HCT116 (cell line): ENCODE measurements at regions not wholly inside any gene's neighbourhood (a gene's known extent, or its start where the extent isn't known, plus 50 kb on each side); places are given as distances from the start of the nearest gene placed in this dataset.
A peak's percentile ranks its signal among the peaks of the same experiment; 100 is the strongest.

Source experiments
- ATAC-seq: fragments of 200-7000 bp; cut with Tn5 transposase; 2 replicates; pipeline ENCODE4 v1.9.1; 2020; ENCODE audit warnings: mild to moderate bottlenecking, moderate library complexity
- BruUV-seq: library from RNA; stranded (reverse); fragments of 400-500 nt; replicated peaks from 2 replicates; lab custom pipeline; 2021; lab: Mats Ljungman, UMichigan
- CTCF ChIA-PET: fragments of 300-600 bp; sonication (Branson Sonifier 250); formaldehyde crosslinking; loops from one replicate; lab custom pipeline; 2021; ENCODE audit warnings: antibody characterized with exemption; lab: Charles Lee
- POLR2A ChIA-PET: fragments of 300-600, 350-600 bp; sonication (Branson Sonifier 250); formaldehyde crosslinking; loops from one replicate; lab custom pipeline; 2021; ENCODE audit warnings: antibody characterized with exemption; lab: Charles Lee
- RAD21 ChIA-PET, 2 experiments: fragments of 300-600 bp; sonication (Branson Sonifier 250); formaldehyde crosslinking; loops; one replicate each; lab custom pipeline; 2023; ENCODE audit warnings: low total read pairs in 2 of 2; ENCODE audit not compliant: uncharacterized antibody in 2 of 2, unreplicated experiment in 2 of 2, low non-redundant PET in 1 of 2; lab: Charles Lee
- DNase-seq: peaks from one replicate; pipeline ENCODE4 v3.0.0-alpha.2; 2010; ENCODE audit warnings: low read depth, low spot score
- H2AFZ ChIP-seq: fragments of 200-600 bp; shearing (Covaris generic), sonication (generic); 2 replicates; pipeline ENCODE4 v1.6.1; 2017; ENCODE audit warnings: low read depth, mixed run types, mixed read lengths, antibody characterized with exemption, low read length; ENCODE audit not compliant: poor library complexity, severe bottlenecking
- H3K27ac ChIP-seq: 2 replicates; pipeline ENCODE4 v1.5.1; 2012; ENCODE audit warnings: low read depth, low read length
- H3K27me3 ChIP-seq: fragments of 200-600 bp; sonication (generic); 2 replicates; pipeline ENCODE4 v1.6.1; 2016; ENCODE audit warnings: mixed run types, low read length, mixed read lengths; ENCODE audit not compliant: insufficient read depth
- H3K36me3 ChIP-seq, 2 experiments: fragments of 200-500 bp in 1 of 2; fragments of 200-600 bp in 1 of 2; sonication (Bioruptor generic) in 1 of 2; sonication (generic) in 1 of 2; 2 replicates each; pipeline versions ENCODE4 v1.5.1 to v1.6.1; 2014 to 2016; ENCODE audit warnings: low read length in 2 of 2, inconsistent platforms in 1 of 2, mixed read lengths in 1 of 2, mixed run types in 1 of 2; ENCODE audit not compliant: insufficient read depth in 2 of 2, control insufficient read depth in 1 of 2
- H3K4me1 ChIP-seq, 2 experiments: fragments of 200-600 bp in 1 of 2; sonication (generic) in 1 of 2; 2 replicates each; pipeline versions ENCODE4 v1.5.1 to v1.6.1; 2012 to 2017; ENCODE audit warnings: low read length in 2 of 2, inconsistent platforms in 1 of 2, mild to moderate bottlenecking in 1 of 2, mixed read lengths in 1 of 2, mixed run types in 1 of 2, moderate library complexity in 1 of 2; ENCODE audit not compliant: insufficient read depth in 2 of 2, control insufficient read depth in 1 of 2
- H3K4me2 ChIP-seq: fragments of 200-600 bp; sonication (generic); 2 replicates; pipeline ENCODE4 v1.6.1; 2017; ENCODE audit warnings: mixed run types, low read length, mixed read lengths
- H3K4me3 ChIP-seq, 2 experiments: fragments of 200-600 bp in 1 of 2; sonication (generic) in 1 of 2; replicated peaks in 1 of 2; 2 replicates each; pipeline ENCODE4 v1.5.1; 2011 to 2016; ENCODE audit warnings: low read length in 2 of 2, control low read depth in 1 of 2, low read depth in 1 of 2, mild to moderate bottlenecking in 1 of 2, mixed read lengths in 1 of 2, mixed run types in 1 of 2
- H3K79me2 ChIP-seq: fragments of 200-600 bp; sonication (generic); 2 replicates; pipeline ENCODE4 v1.6.1; 2017; ENCODE audit warnings: mild to moderate bottlenecking, mixed run types, low read length, moderate library complexity, mixed read lengths; ENCODE audit not compliant: insufficient read depth
- H3K9ac ChIP-seq: fragments of 200-600 bp; sonication (generic); 2 replicates; pipeline ENCODE4 v1.6.1; 2016; ENCODE audit warnings: low read length, mixed read lengths
- H3K9me2 ChIP-seq: fragments of 200-600 bp; sonication (generic), shearing (Covaris generic); 2 replicates; pipeline ENCODE4 v1.6.1; 2017; ENCODE audit warnings: mixed run types, mild to moderate bottlenecking, moderate library complexity; ENCODE audit not compliant: insufficient read depth
- H3K9me3 ChIP-seq, 2 experiments: fragments of 200-500 bp in 1 of 2; fragments of 200-600 bp in 1 of 2; sonication (Bioruptor generic) in 1 of 2; sonication (generic) in 1 of 2; 2 replicates each; pipeline ENCODE4 v1.6.1; 2014 to 2017; ENCODE audit warnings: low read length in 2 of 2, mixed read lengths in 2 of 2, inconsistent platforms in 1 of 2, low read depth in 1 of 2, mild to moderate bottlenecking in 1 of 2, mixed run types in 1 of 2, moderate library complexity in 1 of 2; ENCODE audit not compliant: control insufficient read depth in 1 of 2, insufficient read depth in 1 of 2
- H4K20me1 ChIP-seq: fragments of 200-600 bp; sonication (generic), shearing (Covaris generic); 2 replicates; pipeline ENCODE4 v1.6.1; 2017; ENCODE audit warnings: mixed run types, mild to moderate bottlenecking, moderate library complexity; ENCODE audit not compliant: insufficient read depth
- CBX3 ChIP-seq: IDR thresholded peaks from 2 replicates; pipeline ENCODE4 v1.6.1; 2012; ENCODE audit warnings: low read depth
- EGR1 ChIP-seq: IDR thresholded peaks from 2 replicates; pipeline ENCODE4 v1.6.1; 2012; ENCODE audit warnings: low read depth
- ELF1 ChIP-seq: IDR thresholded peaks from 2 replicates; pipeline ENCODE4 v1.6.1; 2012; ENCODE audit warnings: low read depth, borderline replicate concordance
- FOSL1 ChIP-seq: IDR thresholded peaks from 2 replicates; pipeline ENCODE4 v1.6.1; 2012; ENCODE audit warnings: low read depth
- JUND ChIP-seq: IDR thresholded peaks from 2 replicates; pipeline ENCODE4 v1.6.1; 2012
- POLR2AphosphoS5 ChIP-seq: IDR thresholded peaks from 2 replicates; pipeline ENCODE4 v1.6.1; 2011; ENCODE audit warnings: mild to moderate bottlenecking, low read depth, low read length, moderate library complexity
- REST ChIP-seq: IDR thresholded peaks from 2 replicates; pipeline ENCODE4 v1.6.1; 2012; ENCODE audit warnings: low read depth
- SIN3A ChIP-seq: IDR thresholded peaks from 2 replicates; pipeline ENCODE4 v1.6.1; 2012; ENCODE audit warnings: low read depth
- SP1 ChIP-seq: IDR thresholded peaks from 2 replicates; pipeline ENCODE4 v1.6.1; 2012; ENCODE audit warnings: low read depth
- ZFX ChIP-seq: fragments of 450-650 bp; IDR thresholded peaks from 2 replicates; pipeline ENCODE4 v1.6.1; 2017
- intact Hi-C: fragments of 100-400 bp; cut with micrococcal nuclease; formaldehyde crosslinking; loops from 2 replicates; pipeline ENCODE4 v1.10.0; 2022
- TF ChIP-seq, protein P1 (sequence below), 3 experiments: fragments of 200-600 bp in 1 of 3; sonication (generic) in 1 of 3; IDR thresholded peaks in 2 of 3; conservative IDR thresholded peaks in 1 of 3; 2 replicates each; pipeline ENCODE4 v1.5.1; 2012 to 2017; ENCODE audit warnings: low read depth in 2 of 3, low read length in 2 of 3, antibody characterized with exemption in 1 of 3, borderline replicate concordance in 1 of 3, control low read depth in 1 of 3, mild to moderate bottlenecking in 1 of 3, mixed read lengths in 1 of 3, mixed run types in 1 of 3, moderate library complexity in 1 of 3; ENCODE audit not compliant: insufficient read depth in 1 of 3

DNA sequence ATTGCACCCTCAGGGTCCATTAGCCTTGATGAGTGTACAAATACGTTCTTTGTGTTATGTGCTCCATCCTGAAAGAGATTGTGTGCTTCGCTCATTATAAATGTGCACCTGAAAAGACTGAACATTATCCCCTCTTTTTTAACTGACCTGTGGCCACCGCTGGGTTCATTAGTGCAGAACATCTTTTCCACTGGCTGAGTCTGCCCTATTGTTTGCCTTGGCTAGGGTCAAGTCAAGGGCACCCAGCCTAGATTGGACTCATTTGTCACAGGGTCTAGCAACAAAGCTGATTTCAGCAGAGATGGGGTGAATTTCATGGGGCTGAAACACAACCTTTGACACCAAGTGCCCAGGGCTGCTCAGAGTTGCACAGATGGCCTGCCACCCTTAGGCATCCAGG lies 764.1 kb upstream of the ARRDC3 start (continued):
- no peak for TF ChIP-seq REST

DNA sequence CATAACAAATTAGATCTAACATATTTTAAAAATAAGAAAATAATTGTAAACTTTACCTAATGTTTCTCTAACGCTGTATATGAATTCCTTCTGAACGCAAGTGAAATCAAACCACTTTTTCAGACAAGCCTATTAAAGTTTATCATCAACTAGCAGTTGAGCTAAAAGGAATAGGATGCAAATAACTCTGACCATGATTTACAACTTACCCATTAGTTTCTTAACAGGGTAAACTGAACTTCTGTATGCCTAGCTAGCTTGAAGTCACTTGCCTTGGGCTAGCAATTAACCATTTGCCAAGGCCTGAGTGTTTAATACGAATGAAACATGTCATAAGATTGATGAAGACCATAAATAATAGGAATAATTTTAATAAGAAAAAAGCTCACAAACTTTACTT lies 762.7 kb upstream of the ARRDC3 start:
- no TSS peak for BruUV-seq
- no peaks in the 10 kb centered on the region for H3K9me3 ChIP-seq
- POLR2A ChIA-PET = no interaction called here

More for the DNA sequence above, 762.7 kb upstream of the ARRDC3 start:
- no peaks in the 10 kb centered on the region; the same call in 1 of the 2 replicates for H3K9me2 ChIP-seq
- no peaks in the 10 kb centered on the region for H3K27me3 ChIP-seq
- H3K79me2 ChIP-seq = no peaks in the 10 kb centered on the region
- no peak for TF ChIP-seq CBX3
- no peak for TF ChIP-seq ELF1
- no peak for TF ChIP-seq SIN3A
- no peak for TF ChIP-seq POLR2AphosphoS5
- TF ChIP-seq ZFX = no peak
- no peak for TF ChIP-seq JUND
- TF ChIP-seq EGR1 = no peak
- TF ChIP-seq, protein P1, sequence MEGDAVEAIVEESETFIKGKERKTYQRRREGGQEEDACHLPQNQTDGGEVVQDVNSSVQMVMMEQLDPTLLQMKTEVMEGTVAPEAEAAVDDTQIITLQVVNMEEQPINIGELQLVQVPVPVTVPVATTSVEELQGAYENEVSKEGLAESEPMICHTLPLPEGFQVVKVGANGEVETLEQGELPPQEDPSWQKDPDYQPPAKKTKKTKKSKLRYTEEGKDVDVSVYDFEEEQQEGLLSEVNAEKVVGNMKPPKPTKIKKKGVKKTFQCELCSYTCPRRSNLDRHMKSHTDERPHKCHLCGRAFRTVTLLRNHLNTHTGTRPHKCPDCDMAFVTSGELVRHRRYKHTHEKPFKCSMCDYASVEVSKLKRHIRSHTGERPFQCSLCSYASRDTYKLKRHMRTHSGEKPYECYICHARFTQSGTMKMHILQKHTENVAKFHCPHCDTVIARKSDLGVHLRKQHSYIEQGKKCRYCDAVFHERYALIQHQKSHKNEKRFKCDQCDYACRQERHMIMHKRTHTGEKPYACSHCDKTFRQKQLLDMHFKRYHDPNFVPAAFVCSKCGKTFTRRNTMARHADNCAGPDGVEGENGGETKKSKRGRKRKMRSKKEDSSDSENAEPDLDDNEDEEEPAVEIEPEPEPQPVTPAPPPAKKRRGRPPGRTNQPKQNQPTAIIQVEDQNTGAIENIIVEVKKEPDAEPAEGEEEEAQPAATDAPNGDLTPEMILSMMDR (IDR thresholded peaks at IDR 0.05 in 2 of 3, conservative IDR thresholded peaks at IDR 0.05 in 1 of 3; ENCODE audit: borderline replicate concordance in 1 of 3, insufficient read depth in 1 of 3, low read depth in 2 of 3, low read length in 2 of 3) = no peak
- no peak for TF ChIP-seq SP1
- TF ChIP-seq REST = no peak
- no peak for TF ChIP-seq FOSL1
- ATAC-seq = no peak
- H4K20me1 ChIP-seq = no peaks in the 10 kb centered on the region
- CTCF ChIA-PET = interaction anchor here (1.3 kb wide), 1 partner anchor 504 kb away, joined by 4 read pairs; no protein-coding TSS in a partner anchor
- no peak for DNase-seq
- RAD21 ChIA-PET = no interaction called here
- no peak overlapping the region for H3K9ac ChIP-seq
- H3K27ac ChIP-seq = no peak overlapping the region
- no peak overlapping the region for H3K4me3 ChIP-seq
- H3K4me2 ChIP-seq = no peak overlapping the region
- peak overlapping the region; percentile 13 for H2AFZ ChIP-seq
- no peaks in the 10 kb centered on the region for H3K4me1 ChIP-seq
- no peaks in the 10 kb centered on the region for H3K36me3 ChIP-seq
- intact Hi-C loops = no loop called here
